HG03558 (cell line): ENCODE measurements at regions not wholly inside any gene's neighbourhood (a gene's known extent, or its start where the extent isn't known, plus 50 kb on each side); places are given as distances from the start of the nearest gene placed in this dataset.
"Not testable (repeated sequence)": the region's sequence is repeated elsewhere in the genome, so short reads cannot be mapped to it uniquely, and the experiment has no call there.

Experiments used
- ATAC-seq: cut with Tn5 transposase; IDR thresholded peaks from one replicate; pipeline ENCODE4 v1.9.1; 2021; ENCODE audit warnings: moderate number of reproducible peaks; ENCODE audit not compliant: unreplicated experiment; ENCODE audit errors: extremely low read depth

DNA sequence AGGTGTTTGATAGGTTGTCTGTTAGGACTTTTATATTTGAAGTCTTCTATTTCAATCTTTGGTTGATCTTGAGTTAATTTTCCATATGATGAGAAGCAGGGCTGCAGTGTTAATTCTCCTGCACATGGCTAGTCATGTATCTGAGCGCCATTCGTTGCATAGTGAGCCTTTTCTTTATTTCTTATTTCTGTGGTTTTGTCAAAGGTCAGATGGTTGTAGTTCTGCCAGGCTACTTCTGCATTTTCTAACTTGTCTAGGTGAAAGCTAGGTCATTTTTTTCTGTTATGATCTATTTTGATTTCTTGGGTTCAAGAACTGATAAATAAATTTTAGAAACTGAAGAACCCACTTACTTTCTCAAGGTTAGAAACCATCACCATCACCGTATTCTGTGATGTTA is 56.7 kb downstream of the CCDC74A start:
- no peak for ATAC-seq

DNA sequence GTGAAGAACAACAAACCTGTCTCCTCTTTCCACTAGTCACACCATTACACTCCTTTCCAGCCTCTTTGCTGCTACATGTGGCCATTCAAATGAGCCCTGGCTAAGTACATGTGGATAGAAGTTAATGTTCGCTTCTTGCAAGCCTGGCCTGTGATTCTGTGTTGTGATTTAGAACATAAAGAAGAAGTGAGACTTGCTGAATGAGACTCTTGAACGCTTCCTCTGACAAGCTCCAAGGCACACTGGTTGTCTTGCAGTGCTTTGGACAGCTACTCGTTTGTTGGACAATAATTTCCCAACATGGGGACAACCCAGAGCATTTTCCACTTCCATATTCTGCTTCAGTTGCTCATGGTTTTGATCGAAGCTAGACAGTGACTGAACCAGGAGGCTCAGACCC is 57.3 kb downstream of the CCDC74A start:
- no peak for ATAC-seq

DNA sequence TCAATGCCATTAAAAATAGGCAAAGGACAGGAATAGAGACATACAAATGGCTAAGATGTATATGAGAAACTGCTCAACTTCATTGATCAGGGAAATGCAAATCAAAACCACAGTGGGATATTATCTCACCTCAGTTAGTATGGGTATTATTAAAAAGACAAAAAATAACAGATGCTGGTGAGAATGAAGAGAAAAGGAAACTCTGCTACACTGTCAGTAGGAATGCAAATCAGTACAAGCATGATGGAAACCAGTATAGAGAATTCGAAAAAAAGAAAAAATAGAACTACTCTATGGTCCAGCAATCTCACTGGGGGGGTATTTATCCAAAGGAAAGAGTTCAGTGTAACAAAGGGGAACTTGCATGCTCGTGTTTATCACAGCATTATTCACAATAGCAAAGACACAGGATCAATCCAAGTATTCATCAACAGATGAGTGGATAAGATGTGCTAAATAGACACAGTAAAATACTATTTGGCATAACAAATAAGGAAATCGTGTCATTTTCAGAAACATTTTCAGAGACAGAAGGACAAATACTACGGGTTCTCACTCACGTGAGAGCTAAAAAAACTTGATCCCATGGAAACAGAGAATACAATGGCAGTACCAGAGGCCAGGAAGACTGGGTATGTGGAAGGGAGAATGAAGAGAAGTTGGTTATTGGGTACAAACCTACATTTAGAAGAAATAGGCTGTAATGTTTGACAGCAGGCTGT is 60.6 kb downstream of the CCDC74A start:
- ATAC-seq: peak; percentile 81

DNA sequence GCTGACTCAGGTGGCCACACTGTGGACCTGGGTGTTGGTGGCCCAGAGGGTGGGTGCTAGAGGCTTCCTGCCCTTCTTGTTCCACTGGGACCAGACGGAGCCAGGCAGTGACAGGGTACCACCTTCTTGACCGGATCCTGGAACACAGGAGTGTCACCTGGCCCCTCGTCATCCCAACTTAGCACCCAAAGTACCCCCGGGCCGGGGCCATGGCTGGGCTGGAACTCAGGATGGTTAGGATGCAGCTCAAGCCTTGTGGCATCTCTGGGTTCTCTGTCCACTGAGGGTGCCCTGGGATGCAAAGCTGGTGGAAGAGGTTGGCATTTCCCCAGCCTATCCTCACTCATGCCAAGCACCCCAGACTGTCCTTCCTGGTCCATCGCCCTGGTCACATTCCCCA is 61.4 kb downstream of the CCDC74A start:
- not testable (repeated sequence) for ATAC-seq

DNA sequence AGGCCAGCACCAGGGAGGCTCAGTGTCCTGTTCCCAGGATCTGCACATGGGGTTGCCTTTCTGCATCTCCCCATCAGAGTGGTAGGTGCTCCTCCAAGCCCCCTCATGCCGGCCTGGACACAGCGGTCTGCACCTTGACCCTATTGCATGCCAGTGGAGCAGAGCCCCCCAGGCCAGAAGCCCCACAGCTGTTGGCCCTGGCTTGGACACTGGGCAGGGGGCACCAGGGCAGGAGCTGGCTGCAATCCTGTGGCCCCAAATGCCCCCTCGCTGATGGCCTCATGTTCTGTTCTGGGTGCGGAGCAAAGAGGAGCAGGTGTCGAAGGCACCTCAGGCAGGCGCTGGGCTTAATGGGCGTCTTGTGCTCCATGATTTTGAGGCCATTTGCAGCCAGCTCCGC is 62.7 kb downstream of the CCDC74A start:
- no peak for ATAC-seq

DNA sequence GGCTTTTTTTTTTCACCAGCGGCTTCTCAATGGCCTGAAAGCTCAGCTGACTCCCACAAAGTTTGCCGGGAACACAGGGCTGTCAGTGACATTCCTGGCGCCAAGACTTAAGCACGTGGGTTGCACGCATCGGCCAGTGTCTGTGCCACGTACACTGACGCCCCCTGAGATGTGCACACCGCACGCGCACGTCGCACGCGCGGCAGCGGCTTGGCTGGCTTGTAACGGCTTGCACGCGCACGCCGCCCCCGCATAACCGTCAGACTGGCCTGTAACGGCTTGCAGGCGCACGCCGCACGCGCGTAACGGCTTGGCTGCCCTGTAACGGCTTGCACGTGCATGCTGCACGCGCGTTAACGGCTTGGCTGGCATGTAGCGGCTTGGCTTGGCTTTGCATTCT is 63.2 kb downstream of the CCDC74A start:
- ATAC-seq: no peak

DNA sequence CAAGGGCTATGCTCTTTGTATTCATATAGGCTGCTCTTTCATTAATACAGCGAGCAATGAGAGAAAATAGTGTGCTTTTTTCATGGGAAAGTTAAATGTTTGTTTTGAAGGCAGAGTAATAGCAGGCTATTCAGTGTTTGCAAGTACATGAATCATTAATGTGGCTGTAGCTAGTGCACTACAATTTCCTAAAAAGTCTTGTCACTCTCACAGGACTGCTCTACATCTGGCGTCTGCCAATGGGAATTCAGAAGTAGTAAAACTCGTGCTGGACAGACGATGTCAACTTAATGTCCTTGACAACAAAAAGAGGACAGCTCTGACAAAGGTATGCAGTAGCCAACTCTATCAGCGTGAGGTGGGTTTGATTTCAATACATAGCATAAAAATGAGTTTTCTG is 68.9 kb downstream of the CCDC74A start:
- not testable (repeated sequence) for ATAC-seq

DNA sequence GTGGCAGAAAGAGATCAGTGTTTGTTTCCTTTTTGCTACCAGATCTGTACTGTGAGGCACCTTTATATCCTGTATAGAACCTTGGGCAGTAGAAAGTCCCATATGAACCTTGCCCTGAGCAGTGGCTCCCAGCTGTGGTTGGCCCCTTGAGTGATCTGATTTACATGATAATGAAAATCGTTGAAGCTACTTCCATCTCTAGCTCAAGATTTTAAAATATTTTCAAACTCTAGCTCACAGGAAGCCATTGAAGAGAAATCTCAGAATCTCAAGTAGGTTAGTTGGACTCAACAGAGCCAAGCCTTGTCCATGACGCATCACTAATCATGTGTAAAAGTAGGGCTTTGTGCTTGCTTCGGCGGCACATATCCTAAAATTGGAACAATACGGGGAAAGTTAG is 74.8 kb downstream of the CCDC74A start:
- not testable (repeated sequence) for ATAC-seq

DNA sequence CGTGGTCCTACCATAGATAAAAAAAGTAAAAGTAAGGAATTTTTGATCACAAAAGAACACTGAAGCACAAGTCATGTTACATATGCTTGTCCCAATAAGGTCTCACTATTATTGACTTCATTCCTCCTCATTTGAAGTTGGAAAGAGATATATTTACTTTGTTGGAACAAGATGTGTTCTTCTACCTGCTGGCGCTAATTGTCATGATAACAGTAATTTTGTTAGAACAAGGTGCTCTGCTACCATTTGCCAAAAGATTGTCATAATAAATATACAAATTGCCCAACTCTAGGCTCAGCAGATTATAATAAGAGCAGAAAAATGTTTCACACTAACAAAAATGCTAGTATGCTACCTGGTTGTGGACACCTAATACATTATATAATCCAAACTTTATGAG is 77.0 kb downstream of the CCDC74A start:
- ATAC-seq: not testable (repeated sequence)

DNA sequence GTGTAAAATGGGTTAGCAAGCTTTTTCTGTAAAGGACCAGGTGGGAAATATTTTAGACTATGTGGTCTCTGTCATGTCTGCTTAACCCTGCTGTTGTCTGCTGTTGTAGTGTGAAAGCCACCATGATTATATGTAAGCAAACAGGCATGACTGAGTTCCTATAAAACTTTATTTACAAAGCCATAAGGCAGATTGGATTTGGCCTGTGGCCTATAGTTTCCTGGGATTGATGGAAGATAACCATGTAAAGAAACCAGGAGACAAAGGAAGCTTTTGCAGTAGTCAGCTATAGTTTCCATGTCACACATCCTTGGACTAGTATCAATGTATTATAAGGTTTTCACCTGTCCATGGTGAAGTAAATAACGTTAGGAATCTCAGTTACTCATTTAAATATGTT is 78.7 kb downstream of the CCDC74A start:
- ATAC-seq: not testable (repeated sequence)

DNA sequence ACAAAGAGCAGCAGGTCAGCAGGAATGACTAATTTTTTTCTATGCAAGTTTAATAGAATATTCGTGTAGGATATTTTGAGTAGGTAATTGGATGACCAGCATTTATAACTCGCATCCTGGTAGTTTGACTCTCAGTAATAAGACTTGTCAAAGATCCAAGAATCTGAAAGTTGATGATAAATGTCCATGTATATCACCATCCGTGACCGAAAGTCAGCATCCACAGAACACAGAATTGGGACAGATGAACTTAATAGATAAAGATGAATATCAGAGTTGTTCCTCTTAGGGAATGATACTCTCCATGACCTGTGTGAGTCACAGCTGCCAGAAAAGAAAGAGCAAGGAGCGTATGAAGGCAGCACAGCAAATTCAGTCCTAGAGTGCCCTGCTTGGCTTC is 79.4 kb downstream of the CCDC74A start:
- not testable (repeated sequence) for ATAC-seq

DNA sequence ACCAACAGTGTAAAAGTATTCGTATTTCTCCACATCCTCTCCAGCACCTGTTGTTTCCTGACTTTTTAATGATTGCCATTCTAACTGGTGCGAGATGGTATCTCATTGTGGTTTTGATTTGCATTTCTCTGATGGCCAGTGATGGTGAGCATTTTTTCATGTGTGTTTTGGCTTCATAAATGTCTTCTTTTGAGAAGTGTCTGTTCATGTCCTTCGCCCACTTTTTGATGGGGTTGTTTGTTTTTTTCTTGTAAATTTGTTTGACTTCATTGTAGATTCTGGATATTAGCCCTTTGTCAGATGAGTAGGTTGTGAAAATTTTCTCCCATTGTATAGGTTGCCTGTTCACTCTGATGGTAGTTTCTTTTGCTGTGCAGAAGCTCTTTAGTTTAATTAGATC is 86.9 kb downstream of the CCDC74A start:
- not testable (repeated sequence) for ATAC-seq

DNA sequence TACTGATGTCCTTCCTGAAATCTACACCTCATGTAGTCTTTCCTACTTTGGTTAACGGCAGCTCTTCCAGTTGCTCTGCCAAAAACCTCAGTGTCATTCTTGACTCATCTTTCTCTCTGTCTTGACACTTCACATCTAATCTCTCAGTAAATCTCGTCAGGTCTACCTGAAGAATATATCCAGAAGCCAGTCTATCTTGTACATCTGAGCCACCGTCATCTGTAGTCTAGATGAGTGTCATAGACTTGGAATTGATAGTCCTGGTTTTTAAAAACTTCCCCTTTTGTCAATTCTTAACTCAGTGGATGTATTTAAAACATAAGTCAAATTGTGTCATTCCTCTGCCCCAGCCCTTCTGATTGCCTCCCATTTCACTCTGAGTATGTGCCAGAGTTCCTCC is 90.6 kb downstream of the CCDC74A start:
- not testable (repeated sequence) for ATAC-seq

DNA sequence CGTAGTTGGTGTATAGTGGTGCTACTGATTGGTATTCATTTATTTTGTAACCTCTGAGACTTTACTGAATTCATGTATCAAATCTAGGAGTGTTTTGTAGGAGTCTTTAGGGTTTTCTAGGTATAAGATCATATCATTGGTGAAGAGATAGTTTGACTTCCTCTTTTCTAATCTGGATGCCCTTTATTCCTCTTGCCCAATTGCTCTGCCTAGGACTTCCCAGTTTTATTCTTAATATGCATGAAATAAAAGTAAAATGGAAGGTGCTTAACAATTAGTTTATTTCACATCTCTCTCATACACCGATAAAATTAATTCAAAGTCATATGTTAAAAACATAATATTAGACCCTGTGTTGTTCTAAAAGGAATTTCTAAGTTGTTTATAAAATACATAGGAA is 95.2 kb downstream of the CCDC74A start:
- ATAC-seq: not testable (repeated sequence)

DNA sequence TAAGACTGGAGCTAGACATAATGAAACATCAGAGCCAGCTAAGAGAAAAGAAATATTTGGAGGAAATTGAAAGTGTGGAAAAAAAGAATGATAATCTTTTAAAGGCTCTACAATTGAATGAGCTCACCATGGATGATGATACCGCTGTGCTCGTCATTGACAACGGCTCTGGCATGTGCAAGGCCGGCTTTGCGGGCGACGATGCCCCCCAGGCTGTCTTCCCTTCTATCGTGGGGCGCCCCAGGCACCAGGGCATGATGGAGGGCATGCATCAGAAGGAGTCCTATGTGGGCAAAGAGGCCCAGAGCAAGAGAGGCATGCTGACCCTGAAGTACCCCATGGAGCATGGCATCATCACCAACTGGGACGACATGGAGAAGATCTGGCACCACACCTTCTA is 98.3 kb downstream of the CCDC74A start:
- ATAC-seq: not testable (repeated sequence)

DNA sequence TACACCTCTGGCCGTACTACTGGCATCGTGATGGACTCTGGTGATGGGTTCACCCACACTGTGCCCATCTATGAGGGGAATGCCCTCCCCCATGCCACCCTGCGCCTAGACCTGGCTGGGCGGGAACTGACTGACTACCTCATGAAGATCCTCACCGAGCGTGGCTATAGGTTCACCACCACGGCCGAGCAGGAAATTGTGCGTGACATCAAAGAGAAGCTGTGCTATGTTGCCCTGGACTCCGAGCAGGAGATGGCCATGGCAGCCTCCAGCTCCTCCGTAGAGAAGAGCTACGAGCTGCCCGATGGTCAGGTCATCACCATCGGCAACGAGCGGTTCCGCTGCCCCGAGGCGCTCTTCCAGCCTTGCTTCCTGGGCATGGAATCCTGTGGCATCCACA is 98.9 kb downstream of the CCDC74A start:
- ATAC-seq: not testable (repeated sequence)

DNA sequence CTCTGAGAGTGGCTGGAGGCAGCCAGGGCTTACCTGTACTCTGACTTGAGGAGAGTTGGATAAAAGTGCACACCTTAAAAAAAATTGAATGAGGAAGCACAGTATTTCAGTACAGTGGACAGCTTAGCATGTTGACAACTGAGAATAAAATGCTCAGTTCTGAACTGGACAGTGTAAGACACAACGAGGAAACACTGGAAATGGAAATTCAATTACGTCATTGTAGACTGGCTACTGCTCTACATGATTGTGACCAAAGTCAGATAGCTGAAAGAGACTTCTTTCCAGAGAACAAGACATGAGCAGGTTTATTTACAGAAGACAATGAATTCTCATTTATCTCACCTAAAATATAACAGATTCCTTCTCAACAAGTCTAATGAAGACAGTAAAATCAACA is 100.1 kb downstream of the CCDC74A start:
- ATAC-seq: not testable (repeated sequence)

DNA sequence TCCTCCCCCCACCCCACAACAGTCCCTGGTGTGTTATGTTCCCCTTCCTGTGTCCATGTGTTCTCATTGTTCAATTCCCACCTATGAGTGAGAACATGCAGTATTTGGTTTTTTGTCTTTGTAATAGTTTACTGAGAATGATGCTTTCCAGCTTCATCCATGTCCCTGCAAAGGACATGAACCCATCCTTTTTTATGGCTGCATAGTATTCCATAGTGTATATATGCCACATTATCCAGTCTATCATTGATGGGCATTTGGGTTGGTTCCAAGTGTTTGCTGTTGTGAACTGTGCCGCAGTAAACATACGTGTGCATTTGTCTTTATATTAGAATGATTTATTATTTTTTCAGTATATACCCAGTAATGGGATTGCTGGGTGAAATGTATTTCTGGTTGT is 104.0 kb downstream of the CCDC74A start:
- not testable (repeated sequence) for ATAC-seq

DNA sequence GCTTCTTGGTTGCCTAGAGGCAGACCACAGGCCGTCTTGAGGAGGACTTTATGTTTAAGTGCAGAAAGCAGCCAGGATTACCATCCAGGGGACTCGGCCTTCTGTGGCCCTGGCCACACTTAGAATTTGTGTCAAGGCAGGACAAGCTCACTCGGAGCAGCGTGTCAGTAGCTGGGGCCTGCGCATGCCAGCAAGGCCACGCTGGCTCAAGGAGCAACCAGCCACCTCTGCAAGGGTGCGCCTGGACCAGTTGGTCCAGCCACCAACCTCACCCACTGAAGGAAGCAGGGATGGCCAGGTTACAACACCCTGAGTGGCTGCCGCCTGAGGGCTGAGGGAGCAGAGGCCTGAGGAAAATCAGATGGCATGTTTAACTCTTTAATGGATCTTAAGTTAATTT is 105.7 kb downstream of the CCDC74A start:
- ATAC-seq: not testable (repeated sequence)

DNA sequence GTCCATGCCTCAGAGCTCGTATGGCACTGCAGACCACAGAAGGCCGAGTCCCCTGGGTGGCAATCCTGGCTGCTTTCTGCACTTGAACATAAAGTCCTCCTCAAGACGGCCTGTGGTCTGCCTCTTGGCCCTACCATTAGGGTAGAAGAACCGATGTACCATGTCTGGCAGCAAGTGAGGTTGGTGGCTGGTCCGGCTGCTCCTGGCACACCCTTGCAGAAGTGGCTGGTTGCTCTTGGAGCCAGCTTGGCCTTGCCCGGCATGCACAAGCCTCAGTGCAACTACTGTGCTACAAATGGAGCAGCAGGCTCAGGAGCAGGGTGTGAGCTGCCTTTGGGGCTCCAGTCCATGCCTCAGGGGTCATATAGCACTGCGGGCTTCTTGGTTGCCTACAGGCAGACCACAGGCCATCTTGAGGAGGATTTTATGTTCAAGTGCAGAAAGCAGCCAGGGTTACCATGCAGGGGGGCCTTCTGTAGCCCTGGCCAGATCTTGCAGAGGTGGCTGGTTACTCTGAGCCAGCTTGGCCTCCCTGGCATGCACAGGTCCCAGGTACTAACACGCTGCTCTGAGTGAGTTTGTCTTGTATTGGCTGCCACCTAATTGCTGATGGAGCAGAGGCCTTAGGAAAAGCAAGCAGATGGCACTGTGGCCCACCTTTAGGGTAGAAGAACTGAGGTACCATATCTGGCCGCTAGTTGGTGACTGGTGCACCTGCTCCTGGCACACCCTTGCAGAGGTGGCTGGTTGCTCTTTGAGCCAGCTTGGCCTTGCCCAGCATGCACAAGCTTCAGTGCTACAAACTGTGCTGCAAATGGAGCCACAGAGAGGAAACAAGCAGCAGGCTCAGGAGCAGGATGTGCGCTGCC is 106.4 kb downstream of the CCDC74A start:
- not testable (repeated sequence) for ATAC-seq

DNA sequence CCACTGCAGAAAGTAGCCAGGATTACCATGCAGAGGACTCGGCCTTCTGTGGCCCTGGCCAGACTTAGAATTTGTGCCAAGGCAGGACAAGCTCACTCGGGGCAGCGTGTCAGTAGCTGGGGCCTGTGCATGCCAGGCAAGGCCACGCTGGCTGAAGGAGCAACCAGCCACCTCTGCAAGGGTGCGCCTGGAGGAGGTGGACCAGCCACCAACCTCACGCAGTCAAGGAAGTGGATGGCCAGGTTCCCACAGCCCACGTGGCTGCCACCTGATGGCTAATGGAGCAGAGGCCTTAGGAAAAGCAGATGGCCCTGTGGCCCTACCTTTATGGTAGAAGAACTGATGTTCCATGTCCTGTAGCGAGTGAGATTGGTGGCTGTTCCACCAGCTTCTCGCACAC is 107.9 kb downstream of the CCDC74A start:
- ATAC-seq: no peak
